Skeletal muscle tissue (tissue), 3 donors: ENCODE measurements at regions not wholly inside any gene's neighbourhood (a gene's known extent, or its start where the extent isn't known, plus 50 kb on each side); places are given as distances from the start of the nearest gene placed in this dataset.

Source experiments
- H3K27ac ChIP-seq: one replicate; pipeline ENCODE4 v1.7.0; 2013; ENCODE audit warnings: mild to moderate bottlenecking, low read depth, low read length, inconsistent platforms
- H3K27me3 ChIP-seq, 3 donors: one replicate each; pipeline ENCODE4 v1.7.0; 2013; ENCODE audit warnings: low read length in 3 of 3; ENCODE audit not compliant: control insufficient read depth in 3 of 3, insufficient read depth in 3 of 3
- H3K36me3 ChIP-seq, 3 donors: one replicate each; pipeline ENCODE4 v1.7.0; 2013; ENCODE audit warnings: low read length in 3 of 3; ENCODE audit not compliant: control insufficient read depth in 3 of 3, insufficient read depth in 3 of 3
- H3K4me1 ChIP-seq, 3 donors: one replicate each; pipeline ENCODE4 v1.7.0; 2013; ENCODE audit warnings: low read length in 3 of 3, mild to moderate bottlenecking in 3 of 3; ENCODE audit not compliant: control insufficient read depth in 3 of 3, insufficient read depth in 3 of 3
- H3K4me3 ChIP-seq, 3 donors: one replicate each; pipeline ENCODE4 v1.7.0; 2013; ENCODE audit warnings: low read length in 3 of 3
- H3K9ac ChIP-seq, 3 donors: one replicate each; pipeline ENCODE4 v1.7.0; 2013; ENCODE audit warnings: low read length in 3 of 3, mild to moderate bottlenecking in 3 of 3, moderate library complexity in 2 of 3, low read depth in 1 of 3
- H3K9me3 ChIP-seq, 3 donors: one replicate each; pipeline ENCODE4 v1.7.0; 2013; ENCODE audit warnings: low read length in 3 of 3; ENCODE audit not compliant: control insufficient read depth in 3 of 3
- donor health status: Osteomylitis.

DNA sequence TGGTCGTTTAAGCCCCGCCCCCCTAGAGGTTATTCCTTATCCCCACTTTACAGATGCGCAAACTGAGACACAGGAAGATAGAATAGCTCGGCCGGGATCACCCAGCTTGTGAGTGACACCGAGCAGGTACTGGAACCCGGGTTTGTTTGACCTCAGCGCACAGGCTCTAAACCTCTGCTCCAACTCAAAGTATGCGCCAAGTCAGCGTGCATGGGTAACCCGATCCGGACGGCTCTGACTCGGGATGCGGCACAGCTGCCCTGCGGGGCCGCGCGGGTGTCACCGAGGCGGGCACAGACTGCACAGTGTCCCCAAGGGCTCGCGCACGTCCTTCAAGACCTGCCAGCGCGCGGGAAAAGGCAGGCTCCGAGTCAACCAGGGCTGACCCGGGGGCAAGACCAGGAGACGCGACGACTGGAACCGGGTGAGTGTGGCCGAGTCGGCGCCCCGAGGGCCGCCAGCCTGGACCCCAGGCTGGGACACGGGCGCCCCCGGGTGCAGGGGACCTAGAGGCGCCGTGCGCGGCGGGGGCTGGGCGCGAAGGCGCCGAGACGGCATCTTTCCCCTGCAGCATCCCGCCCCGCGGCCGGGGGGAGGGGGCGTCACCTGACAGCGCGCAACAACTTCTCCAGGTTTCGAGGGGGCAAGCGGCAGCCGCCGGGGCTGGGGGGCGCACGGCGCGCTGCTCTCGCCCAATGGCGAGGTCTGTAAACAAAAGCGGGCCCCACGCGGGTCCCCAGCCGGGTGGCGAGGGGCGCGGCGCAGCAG is 101.9 kb upstream of the SOD1 start:
- peaks cover 11 to 14% (median 13%) of the 10 kb centered on the region in 3 donors for H3K4me1 ChIP-seq
- H3K9ac ChIP-seq, result no peak overlapping the region
- H3K36me3 ChIP-seq, result no peaks in the 10 kb centered on the region
- no peaks in the 10 kb centered on the region for H3K9me3 ChIP-seq
- no peak overlapping the region for H3K4me3 ChIP-seq
- H3K27ac ChIP-seq, result no peak overlapping the region
- peaks cover 41 to 48% (median 47%) of the 10 kb centered on the region in 3 donors for H3K27me3 ChIP-seq

DNA sequence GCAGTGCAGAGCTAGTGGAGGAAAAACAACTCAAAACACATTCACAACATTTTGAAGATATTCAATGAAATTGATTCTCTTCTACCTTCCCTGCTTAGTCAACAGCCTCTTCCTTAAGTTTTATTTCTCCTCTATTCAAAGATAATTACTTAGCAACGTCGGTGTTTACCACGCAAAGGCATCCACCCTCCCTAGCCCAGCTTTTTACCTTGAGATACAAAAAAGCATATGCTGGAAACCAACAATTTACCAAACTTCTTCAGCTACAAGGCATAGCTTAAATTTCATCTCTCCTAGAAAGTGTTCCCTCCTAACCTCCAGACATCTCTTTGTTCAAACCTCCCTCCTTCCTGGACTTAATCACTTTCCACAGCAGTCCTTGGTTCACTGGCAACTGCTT is 102.8 kb upstream of the SOD1 start:
- no peaks in the 10 kb centered on the region for H3K9me3 ChIP-seq
- H3K4me1 ChIP-seq, result peaks cover 11 to 14% (median 13%) of the 10 kb centered on the region in 3 donors
- no peak overlapping the region for H3K4me3 ChIP-seq
- peaks cover 41 to 48% (median 47%) of the 10 kb centered on the region in 3 donors for H3K27me3 ChIP-seq
- no peak overlapping the region for H3K9ac ChIP-seq
- no peaks in the 10 kb centered on the region for H3K36me3 ChIP-seq
- no peak overlapping the region for H3K27ac ChIP-seq

DNA sequence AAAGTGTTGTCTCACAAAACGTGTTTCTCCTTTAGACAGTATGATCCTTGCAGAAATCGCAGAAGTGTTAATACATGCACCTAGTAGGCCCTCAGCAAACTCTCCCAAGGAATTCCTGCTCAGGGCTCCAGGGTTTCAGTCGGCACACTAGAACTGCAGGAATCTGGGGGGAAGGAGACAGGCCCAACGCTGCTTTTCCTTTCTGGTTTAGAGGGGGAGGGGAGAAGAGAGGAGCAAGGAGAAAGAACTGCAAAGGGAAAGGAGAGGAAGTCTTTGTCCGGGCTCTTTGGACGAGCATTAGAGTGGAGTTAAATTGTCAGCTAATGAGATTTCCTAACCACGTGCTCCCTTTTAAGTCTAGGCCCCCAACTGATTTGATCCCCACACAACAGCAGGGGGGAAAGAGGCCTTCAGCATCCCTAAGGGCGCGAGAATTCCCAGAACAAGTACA is 103.7 kb upstream of the SOD1 start:
- H3K27me3 ChIP-seq, result peaks cover 41 to 48% (median 47%) of the 10 kb centered on the region in 3 donors
- H3K9ac ChIP-seq, result no peak overlapping the region
- peaks cover 11 to 14% (median 13%) of the 10 kb centered on the region in 3 donors for H3K4me1 ChIP-seq
- no peak overlapping the region for H3K4me3 ChIP-seq
- H3K9me3 ChIP-seq, result no peaks in the 10 kb centered on the region
- no peaks in the 10 kb centered on the region for H3K36me3 ChIP-seq
- H3K27ac ChIP-seq, result no peak overlapping the region

DNA sequence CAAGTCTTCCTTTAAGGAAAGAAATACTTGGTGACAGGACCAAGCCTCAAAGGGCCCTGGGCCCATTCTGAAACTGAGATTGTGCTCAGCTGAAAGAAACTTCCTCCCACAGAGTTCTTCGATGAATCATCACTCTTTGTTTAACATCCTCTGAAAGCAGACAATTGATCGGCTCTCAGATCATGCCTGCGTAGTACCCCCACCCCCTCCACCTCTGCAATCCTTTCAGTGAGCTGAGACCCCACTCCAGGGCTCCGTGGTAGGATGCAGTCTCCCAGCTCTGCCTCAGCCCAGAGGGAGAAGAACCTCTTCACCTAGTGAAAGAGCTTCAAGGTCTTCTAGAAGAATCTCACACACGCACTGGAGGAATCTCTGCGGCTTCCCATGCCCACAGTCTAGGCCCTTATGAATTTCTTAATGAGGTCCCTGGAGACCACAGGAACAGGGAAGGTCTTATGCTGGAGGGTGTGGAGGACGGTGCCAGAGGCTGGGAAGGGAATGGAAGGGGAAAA is 104.9 kb upstream of the SOD1 start:
- no peak overlapping the region for H3K4me3 ChIP-seq
- no peak overlapping the region for H3K27ac ChIP-seq
- peaks cover 31 to 37% (median 37%) of the 10 kb centered on the region in 3 donors for H3K27me3 ChIP-seq
- no peaks in the 10 kb centered on the region for H3K36me3 ChIP-seq
- no peak overlapping the region for H3K9ac ChIP-seq
- H3K4me1 ChIP-seq, result peaks cover 6 to 10% (median 10%) of the 10 kb centered on the region in 3 donors
- no peaks in the 10 kb centered on the region for H3K9me3 ChIP-seq

DNA sequence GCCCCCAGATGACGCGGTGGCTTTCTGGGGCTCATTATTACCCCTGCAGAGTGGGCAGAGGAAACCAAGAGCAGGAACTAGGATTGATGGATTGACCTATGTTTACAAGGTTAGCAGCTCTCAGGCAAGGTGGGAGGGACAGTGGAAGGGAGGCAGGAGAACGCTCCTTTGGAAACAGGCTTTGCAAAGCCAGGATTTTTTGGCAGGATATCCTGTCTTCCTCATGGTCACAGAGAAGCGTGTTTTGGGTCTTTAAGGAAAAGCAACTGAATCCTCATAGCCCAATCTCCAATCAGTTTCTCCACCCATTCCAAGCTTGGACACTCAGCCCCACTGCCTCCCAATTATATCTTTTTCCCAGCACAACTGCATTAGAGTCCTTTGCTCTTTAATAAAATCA is 105.6 kb upstream of the SOD1 start:
- H3K9ac ChIP-seq, result no peak overlapping the region
- no peaks in the 10 kb centered on the region for H3K36me3 ChIP-seq
- H3K4me3 ChIP-seq, result no peak overlapping the region
- no peaks in the 10 kb centered on the region for H3K9me3 ChIP-seq
- no peak overlapping the region for H3K27ac ChIP-seq
- peaks cover 27 to 33% (median 31%) of the 10 kb centered on the region in 3 donors for H3K27me3 ChIP-seq
- peaks cover 4 to 6% (median 5%) of the 10 kb centered on the region in 3 donors for H3K4me1 ChIP-seq

- H3K27me3 ChIP-seq, result peaks cover 25 to 28% (median 26%) of the 10 kb centered on the region in 3 donors
- no peak overlapping the region for H3K27ac ChIP-seq
- no peaks in the 10 kb centered on the region for H3K36me3 ChIP-seq
- peaks cover under 1 to 6% (median 2%) of the 10 kb centered on the region in 3 donors for H3K4me1 ChIP-seq
- no peak overlapping the region for H3K9ac ChIP-seq
- no peak overlapping the region for H3K4me3 ChIP-seq
- H3K9me3 ChIP-seq, result no peaks in the 10 kb centered on the region
These were observed 106.0 kb upstream of the SOD1 start for GRCh38 chr21:31553461-31553860.

GRCh38 chr21:31552826-31553225 is 106.7 kb upstream of the SOD1 start:
- Histone ChIP-seq H3K4me3 (no peak overlapping the region), H3K9ac (no peak overlapping the region), H3K27ac (no peak overlapping the region), H3K27me3 (peaks cover 19 to 25% (median 20%) of the 10 kb centered on the region in 3 donors), H3K4me1 (peaks cover 0 to 4% (median 0%) of the 10 kb centered on the region in 3 donors), H3K9me3 (no peaks in the 10 kb centered on the region), H3K36me3 (no peaks in the 10 kb centered on the region)

DNA sequence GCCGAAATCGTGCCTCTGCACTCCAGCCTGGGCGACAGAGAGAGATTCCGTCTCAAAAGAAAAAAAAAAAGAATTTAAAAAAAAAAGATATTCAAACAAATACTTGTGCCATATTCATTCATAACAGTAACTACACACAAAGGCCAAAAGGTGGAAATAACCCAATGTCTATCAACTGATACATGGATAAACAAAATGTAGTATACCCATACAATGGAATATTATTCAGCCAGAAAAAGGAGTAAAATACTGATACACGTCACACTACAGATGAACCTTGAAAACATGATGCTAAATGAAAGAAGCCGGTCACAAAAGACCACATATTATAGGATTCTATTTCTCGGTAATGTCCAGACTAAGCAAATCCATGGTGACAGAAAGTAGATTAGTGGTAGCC is 109.4 kb upstream of the SOD1 start:
- Histone ChIP-seq H3K36me3 (no peaks in the 10 kb centered on the region), H3K4me3 (no peak overlapping the region), H3K9ac (no peak overlapping the region), H3K27me3 (peaks cover 8 to 11% (median 9%) of the 10 kb centered on the region in 3 donors), H3K4me1 (no peaks in the 10 kb centered on the region), H3K9me3 (no peaks in the 10 kb centered on the region), H3K27ac (no peak overlapping the region)

GRCh38 chr21:31548688-31549087 is 110.8 kb upstream of the SOD1 start:
- H3K36me3 ChIP-seq, result no peaks in the 10 kb centered on the region
- H3K4me3 ChIP-seq, result no peak overlapping the region
- H3K4me1 ChIP-seq, result no peaks in the 10 kb centered on the region
- H3K27ac ChIP-seq, result no peak overlapping the region
- H3K9ac ChIP-seq, result no peak overlapping the region
- peaks cover 0 to 3% (median 2%) of the 10 kb centered on the region in 3 donors for H3K27me3 ChIP-seq
- H3K9me3 ChIP-seq, result no peaks in the 10 kb centered on the region

DNA sequence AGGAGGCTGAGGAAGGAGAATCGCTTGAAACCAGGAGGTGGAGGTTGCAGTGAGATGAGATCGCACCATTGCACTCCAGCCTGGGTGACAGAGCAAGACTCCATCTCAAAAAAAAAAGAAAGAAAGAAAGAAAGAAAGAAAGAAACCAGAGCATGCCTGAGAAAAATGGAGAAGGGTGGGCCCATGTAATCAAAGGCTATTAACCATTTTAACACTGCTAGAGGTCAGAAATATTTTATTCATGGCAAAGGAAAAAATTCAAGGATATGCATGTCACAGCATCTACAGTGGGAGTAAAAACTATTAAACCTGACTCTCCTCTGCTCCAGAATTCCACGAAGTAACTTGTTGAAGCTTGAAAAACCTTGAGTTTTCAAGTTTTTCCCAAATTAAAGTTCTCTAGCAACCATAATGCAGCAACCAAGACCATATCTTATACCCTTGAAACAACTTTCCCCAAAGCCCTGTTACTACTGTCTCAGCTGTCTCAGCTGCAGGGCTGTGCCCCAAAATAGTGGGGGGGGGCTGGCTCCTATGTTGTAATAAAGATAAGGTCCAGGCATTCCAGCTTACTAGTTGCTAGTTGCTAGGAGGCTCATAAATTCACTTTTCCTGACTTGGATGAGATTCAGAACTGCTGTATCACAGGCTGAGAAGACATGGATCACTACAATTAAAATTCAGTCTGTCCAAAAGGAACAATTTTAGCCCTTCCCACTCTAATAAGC is 112.9 kb upstream of the SOD1 start:
- Histone ChIP-seq H3K9ac (no peak overlapping the region), H3K4me1 (no peaks in the 10 kb centered on the region), H3K36me3 (no peaks in the 10 kb centered on the region), H3K27ac (no peak overlapping the region), H3K27me3 (peaks cover 0 to 4% (median 0%) of the 10 kb centered on the region in 3 donors), H3K9me3 (peaks cover 0 to 3% (median 0%) of the 10 kb centered on the region in 3 donors), H3K4me3 (no peak overlapping the region)
